ENCODE measurements at regions not wholly inside any gene's neighbourhood (a gene's known extent, or its start where the extent isn't known, plus 50 kb on each side); places are given as distances from the start of the nearest gene placed in this dataset.
"Not testable (repeated sequence)": the region's sequence is repeated elsewhere in the genome, so short reads cannot be mapped to it uniquely, and the experiment has no call there.

DNA sequence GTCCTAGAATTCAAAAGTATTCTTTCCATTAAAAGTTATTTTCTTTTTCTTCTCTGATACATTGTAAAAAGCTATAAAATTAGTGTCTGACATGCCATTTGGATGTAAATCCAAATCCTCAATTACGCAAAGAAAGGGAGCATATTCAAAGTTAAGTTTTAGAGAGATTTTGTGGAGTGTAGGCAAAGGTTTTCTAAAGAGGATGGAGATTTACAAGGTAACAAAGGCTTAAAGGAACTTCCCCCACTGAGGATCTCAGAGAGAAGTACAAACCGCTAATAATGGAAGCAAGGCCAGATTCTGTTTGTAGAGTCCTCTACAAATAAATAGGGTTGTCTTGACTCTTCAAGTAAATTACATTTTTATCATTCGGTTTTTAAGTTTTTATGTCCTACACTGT is 91.0 kb upstream of the MAPK10 start:
- CTCF ChIA-PET: no interaction called here
- H3K27ac ChIP-seq: no peak overlapping the region
- DNase-seq (ENCODE audit: low spot score): no peak
- POLR2A ChIA-PET (ENCODE audit: low non-redundant PET): no interaction called here
- TF ChIP-seq CTCF (conservative IDR thresholded peaks at IDR 0.05; ENCODE audit: low read depth): no peak

DNA sequence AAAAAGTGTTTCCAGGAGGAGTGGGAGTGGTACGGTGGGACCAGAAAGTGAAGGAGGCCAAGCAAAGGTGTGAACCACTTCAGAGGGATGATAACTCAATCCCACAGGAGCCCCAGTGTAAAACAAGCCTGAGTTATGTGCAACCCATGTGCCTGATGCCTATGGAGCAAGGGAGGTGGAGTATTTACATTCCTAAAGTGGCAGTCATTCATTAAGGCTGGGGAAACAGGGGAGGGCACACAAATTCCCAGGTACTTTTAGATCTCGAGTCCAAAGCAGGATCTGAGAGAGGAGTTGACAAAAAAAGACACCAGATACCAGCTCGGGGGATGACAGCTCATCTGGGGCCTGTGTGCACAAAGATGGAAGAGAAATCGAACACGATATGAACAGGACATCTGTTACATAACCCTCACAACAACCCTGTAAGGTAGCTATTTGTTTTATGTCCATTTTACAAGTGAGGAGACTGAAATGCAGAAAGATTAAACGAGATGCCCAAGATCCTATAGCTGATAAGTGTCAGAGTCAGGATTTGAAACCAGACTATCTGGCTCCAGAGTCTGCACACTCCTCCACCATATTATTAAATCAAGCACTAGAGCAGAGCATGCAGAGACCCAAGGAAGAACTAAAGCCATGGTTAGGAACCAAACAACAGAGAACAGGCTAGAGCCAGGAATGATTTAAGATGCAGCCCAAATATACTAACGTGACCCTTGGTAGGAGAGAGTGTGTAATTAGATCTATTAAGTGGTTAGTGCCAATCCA is 91.9 kb upstream of the MAPK10 start:
- TF ChIP-seq CTCF (conservative IDR thresholded peaks at IDR 0.05; ENCODE audit: low read depth): no peak
- H3K27ac ChIP-seq: no peak overlapping the region
- ChIA-PET CTCF (interaction anchor here (0.7 kb wide), 1 partner anchor 63 kb away, joined by 3 read pairs; no protein-coding TSS in a partner anchor), POLR2A (ENCODE audit: low non-redundant PET) (no interaction called here)
- DNase-seq (ENCODE audit: low spot score): peak; percentile 64

DNA sequence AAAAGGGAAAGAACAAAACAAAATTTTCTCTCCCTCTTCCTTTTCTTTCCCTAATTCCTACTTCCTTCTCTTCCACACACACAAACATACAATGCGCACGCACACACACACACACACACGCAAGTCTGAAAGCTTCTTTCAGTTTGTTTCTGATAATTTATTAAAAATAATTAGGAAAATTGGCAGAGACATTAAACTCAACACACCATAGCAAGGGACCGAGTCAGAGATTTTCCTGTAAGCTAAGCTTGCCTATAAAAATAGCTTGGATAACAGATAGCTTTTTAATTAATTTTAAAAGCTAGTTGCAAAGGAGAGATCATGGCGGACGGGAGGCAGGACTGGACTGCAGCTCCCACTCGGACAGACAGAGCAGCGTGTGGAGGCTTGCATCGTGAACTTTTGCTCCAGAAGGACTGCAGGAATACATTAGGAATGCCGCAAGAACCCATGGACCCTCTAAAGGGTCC is 92.6 kb upstream of the MAPK10 start:
- DNase-seq (ENCODE audit: low spot score): no peak
- POLR2A ChIA-PET (ENCODE audit: low non-redundant PET): no interaction called here
- CTCF ChIA-PET: interaction anchor here (0.6 kb wide), 1 partner anchor 9 kb away, joined by 4 read pairs; no protein-coding TSS in a partner anchor
- no peak for TF ChIP-seq CTCF (conservative IDR thresholded peaks at IDR 0.05; ENCODE audit: low read depth)
- H3K27ac ChIP-seq: no peak overlapping the region

GRCh38 chr4:86452924-86453531 is 93.2 kb upstream of the MAPK10 start:
- CTCF ChIA-PET: interaction anchor here (0.6 kb wide), 2 partner anchors 9 to 651 kb away, joined by 3 to 4 read pairs; no protein-coding TSS in a partner anchor
- TF ChIP-seq CTCF (conservative IDR thresholded peaks at IDR 0.05; ENCODE audit: low read depth): no peak

GRCh38 chr4:86453611-86454072 is 93.8 kb upstream of the MAPK10 start:
- H3K27ac ChIP-seq; POLR2A ChIA-PET (ENCODE audit: low non-redundant PET); DNase-seq (ENCODE audit: low spot score): not testable (repeated sequence)
- CTCF ChIA-PET: interaction anchor here (0.6 kb wide), 1 partner anchor 652 kb away, joined by 3 read pairs; no protein-coding TSS in a partner anchor

More at GRCh38 chr4:86452924-86453531, 93.2 kb upstream of the MAPK10 start:
- H3K27ac ChIP-seq: no peak overlapping the region
- DNase-seq (ENCODE audit: low spot score): no peak
- POLR2A ChIA-PET (ENCODE audit: low non-redundant PET): no interaction called here

- DNase-seq (ENCODE audit: low spot score): no peak
- TF ChIP-seq CTCF (conservative IDR thresholded peaks at IDR 0.05; ENCODE audit: low read depth): no peak
- CTCF ChIA-PET: interaction anchor here (0.7 kb wide), 1 partner anchor 9 kb away, joined by 4 read pairs; no protein-coding TSS in a partner anchor
These were observed 102.0 kb upstream of the MAPK10 start for GRCh38 chr4:86461849-86462248.

More at GRCh38 chr4:86461849-86462248, 102.0 kb upstream of the MAPK10 start:
- no peak overlapping the region for H3K27ac ChIP-seq
- POLR2A ChIA-PET (ENCODE audit: low non-redundant PET): no interaction called here

All from RWPE1 (cell line).